Right renal cortex interstitium (tissue), 3 donors: ENCODE measurements at regions not wholly inside any gene's neighbourhood (a gene's known extent, or its start where the extent isn't known, plus 50 kb on each side); places are given as distances from the start of the nearest gene placed in this dataset.

Source experiments
- DNase-seq, 3 donors: peaks; one replicate each; pipeline ENCODE4 v3.0.0-alpha.2; 2013; ENCODE audit warnings: low read depth in 3 of 3, low spot score in 2 of 3

- no peak for DNase-seq
Measured at GRCh38 chr2:156165742-156166141, 166.8 kb downstream of the NR4A2 start.

- DNase-seq: no peak
Measured at GRCh38 chr2:156164091-156164720, 168.3 kb downstream of the NR4A2 start.

- DNase-seq: no peak
Measured at GRCh38 chr2:156158808-156159207, 173.7 kb downstream of the NR4A2 start.

GRCh38 chr2:156157670-156158069, 174.9 kb downstream of the NR4A2 start:
- no peak for DNase-seq

GRCh38 chr2:156156580-156156979, 175.9 kb downstream of the NR4A2 start:
- DNase-seq: no peak

GRCh38 chr2:156155319-156155718, 177.2 kb downstream of the NR4A2 start:
- DNase-seq: no peak

- DNase-seq: no peak
Measured at GRCh38 chr2:156151351-156151750, 181.2 kb downstream of the NR4A2 start.

GRCh38 chr2:156147594-156148330, 184.8 kb downstream of the NR4A2 start:
- no peak for DNase-seq

GRCh38 chr2:156145976-156146375, 186.5 kb downstream of the NR4A2 start:
- no peak for DNase-seq

- DNase-seq: no peak
Measured at GRCh38 chr2:156145469-156145868, 187.1 kb downstream of the NR4A2 start.

- DNase-seq: no peak
Measured at GRCh38 chr2:156136566-156136965, 196.0 kb downstream of the NR4A2 start.

GRCh38 chr2:156134887-156135286, 197.6 kb downstream of the NR4A2 start:
- DNase-seq: no peak

GRCh38 chr2:156132941-156133340, 199.6 kb downstream of the NR4A2 start:
- no peak for DNase-seq

- DNase-seq: no peak
Measured at GRCh38 chr2:156132130-156132529, 200.4 kb downstream of the NR4A2 start.

GRCh38 chr2:156129227-156129626, 203.3 kb downstream of the NR4A2 start:
- DNase-seq: no peak

GRCh38 chr2:156125018-156125417, 207.5 kb downstream of the NR4A2 start:
- no peak for DNase-seq

- no peak for DNase-seq
Measured at GRCh38 chr2:156124458-156124857, 208.1 kb downstream of the NR4A2 start.

- DNase-seq: no peak
Measured at GRCh38 chr2:156118753-156119416, 213.6 kb downstream of the NR4A2 start.

GRCh38 chr2:156116113-156116512, 216.4 kb downstream of the NR4A2 start:
- no peak for DNase-seq

GRCh38 chr2:156115338-156115737, 217.2 kb downstream of the NR4A2 start:
- DNase-seq: no peak

- no peak for DNase-seq
Measured at GRCh38 chr2:156112323-156112722, 220.2 kb downstream of the NR4A2 start.

GRCh38 chr2:156110890-156111289, 221.6 kb downstream of the NR4A2 start:
- DNase-seq: no peak
